ENCODE measurements at regions not wholly inside any gene's neighbourhood (a gene's known extent, or its start where the extent isn't known, plus 50 kb on each side); places are given as distances from the start of the nearest gene placed in this dataset.
"Not testable (repeated sequence)": the region's sequence is repeated elsewhere in the genome, so short reads cannot be mapped to it uniquely, and the experiment has no call there.

GRCh38 chr5:162939991-162940390 lies 497.4 kb upstream of the CCNG1 start:
- Histone ChIP-seq H3K27ac (ENCODE audit: insufficient read depth, low read length) (no peak overlapping the region), H2AFZ (ENCODE audit: low read length) (no peak overlapping the region), H3K4me3 (replicated peaks in 1 of 4; ENCODE audit: control extremely low read depth in 1 of 4, insufficient read depth in 1 of 4, low read depth in 3 of 4, low read length in 4 of 4) (no peak overlapping the region), H3K4me1 (ENCODE audit: control insufficient read depth, extremely low read depth, insufficient read depth, low read length) (no peaks in the 10 kb centered on the region), H3K9ac (ENCODE audit: insufficient read depth, low read length) (no peak overlapping the region), H3K27me3 (ENCODE audit: control insufficient read depth, insufficient read depth, low read length) (no peaks in the 10 kb centered on the region), H4K20me1 (ENCODE audit: control insufficient read depth, extremely low read depth, insufficient read depth, low read length) (no peaks in the 10 kb centered on the region), H3K9me3 (ENCODE audit: control insufficient read depth, insufficient read depth, low read depth, low read length) (no peaks in the 10 kb centered on the region), H3K79me2 (ENCODE audit: control insufficient read depth, insufficient read depth, low read length) (no peaks in the 10 kb centered on the region), H3K4me2 (ENCODE audit: extremely low read depth, insufficient read depth, low read length) (no peak overlapping the region), H3K36me3 (ENCODE audit: control insufficient read depth, insufficient read depth, low read length) (no peaks in the 10 kb centered on the region)
- no peak for TF ChIP-seq EZH2 (IDR thresholded peaks at IDR 0.05; ENCODE audit: low read length, missing control alignments)
- TF ChIP-seq, protein P1, sequence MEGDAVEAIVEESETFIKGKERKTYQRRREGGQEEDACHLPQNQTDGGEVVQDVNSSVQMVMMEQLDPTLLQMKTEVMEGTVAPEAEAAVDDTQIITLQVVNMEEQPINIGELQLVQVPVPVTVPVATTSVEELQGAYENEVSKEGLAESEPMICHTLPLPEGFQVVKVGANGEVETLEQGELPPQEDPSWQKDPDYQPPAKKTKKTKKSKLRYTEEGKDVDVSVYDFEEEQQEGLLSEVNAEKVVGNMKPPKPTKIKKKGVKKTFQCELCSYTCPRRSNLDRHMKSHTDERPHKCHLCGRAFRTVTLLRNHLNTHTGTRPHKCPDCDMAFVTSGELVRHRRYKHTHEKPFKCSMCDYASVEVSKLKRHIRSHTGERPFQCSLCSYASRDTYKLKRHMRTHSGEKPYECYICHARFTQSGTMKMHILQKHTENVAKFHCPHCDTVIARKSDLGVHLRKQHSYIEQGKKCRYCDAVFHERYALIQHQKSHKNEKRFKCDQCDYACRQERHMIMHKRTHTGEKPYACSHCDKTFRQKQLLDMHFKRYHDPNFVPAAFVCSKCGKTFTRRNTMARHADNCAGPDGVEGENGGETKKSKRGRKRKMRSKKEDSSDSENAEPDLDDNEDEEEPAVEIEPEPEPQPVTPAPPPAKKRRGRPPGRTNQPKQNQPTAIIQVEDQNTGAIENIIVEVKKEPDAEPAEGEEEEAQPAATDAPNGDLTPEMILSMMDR (conservative IDR thresholded peaks at IDR 0.05 in 1 of 2, IDR thresholded peaks at IDR 0.05 in 1 of 2; ENCODE audit: low read depth in 1 of 2, low read length in 2 of 2) = no peak
- DNase-seq (ENCODE audit: low read depth in 2 of 2) = no peak

DNA sequence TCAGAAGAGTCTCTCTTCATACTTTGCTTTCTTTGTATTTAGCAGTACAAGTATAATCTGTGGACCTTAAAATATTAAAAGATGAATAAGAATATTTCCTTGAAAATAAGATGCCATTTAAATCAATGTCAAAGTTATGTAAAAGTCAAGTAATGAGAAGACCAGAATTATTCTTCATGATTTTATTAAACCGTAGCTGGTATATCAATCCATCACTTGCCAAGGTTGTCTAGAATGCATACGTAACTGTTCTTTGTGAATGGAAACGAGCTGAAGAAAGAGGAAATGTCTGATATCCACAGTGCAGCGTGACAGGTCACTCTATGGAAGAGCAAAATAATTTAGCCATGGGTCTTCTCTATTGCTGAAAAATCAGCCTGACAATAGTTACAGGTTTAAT lies 488.7 kb upstream of the CCNG1 start:
- Histone ChIP-seq H3K9ac (ENCODE audit: insufficient read depth, low read length) (no peak overlapping the region), H4K20me1 (ENCODE audit: control insufficient read depth, extremely low read depth, insufficient read depth, low read length) (no peaks in the 10 kb centered on the region), H3K9me3 (ENCODE audit: control insufficient read depth, insufficient read depth, low read depth, low read length) (no peaks in the 10 kb centered on the region), H2AFZ (ENCODE audit: low read length) (no peak overlapping the region), H3K36me3 (ENCODE audit: control insufficient read depth, insufficient read depth, low read length) (no peaks in the 10 kb centered on the region), H3K4me2 (ENCODE audit: extremely low read depth, insufficient read depth, low read length) (no peak overlapping the region), H3K27ac (ENCODE audit: insufficient read depth, low read length) (no peak overlapping the region), H3K79me2 (ENCODE audit: control insufficient read depth, insufficient read depth, low read length) (no peaks in the 10 kb centered on the region), H3K4me3 (replicated peaks in 1 of 4; ENCODE audit: control extremely low read depth in 1 of 4, insufficient read depth in 1 of 4, low read depth in 3 of 4, low read length in 4 of 4) (no peak overlapping the region), H3K4me1 (ENCODE audit: control insufficient read depth, extremely low read depth, insufficient read depth, low read length) (no peaks in the 10 kb centered on the region), H3K27me3 (ENCODE audit: control insufficient read depth, insufficient read depth, low read length) (no peaks in the 10 kb centered on the region)
- TF ChIP-seq, protein P1 (conservative IDR thresholded peaks at IDR 0.05 in 1 of 2, IDR thresholded peaks at IDR 0.05 in 1 of 2; ENCODE audit: low read depth in 1 of 2, low read length in 2 of 2) = no peak
- no peak for TF ChIP-seq EZH2 (IDR thresholded peaks at IDR 0.05; ENCODE audit: low read length, missing control alignments)
- DNase-seq (ENCODE audit: low read depth in 2 of 2) = no peak

GRCh38 chr5:162956570-162956969 lies 480.8 kb upstream of the CCNG1 start:
- Histone ChIP-seq H3K4me2 (ENCODE audit: extremely low read depth, insufficient read depth, low read length) (no peak overlapping the region), H3K9ac (ENCODE audit: insufficient read depth, low read length) (no peak overlapping the region)

DNA sequence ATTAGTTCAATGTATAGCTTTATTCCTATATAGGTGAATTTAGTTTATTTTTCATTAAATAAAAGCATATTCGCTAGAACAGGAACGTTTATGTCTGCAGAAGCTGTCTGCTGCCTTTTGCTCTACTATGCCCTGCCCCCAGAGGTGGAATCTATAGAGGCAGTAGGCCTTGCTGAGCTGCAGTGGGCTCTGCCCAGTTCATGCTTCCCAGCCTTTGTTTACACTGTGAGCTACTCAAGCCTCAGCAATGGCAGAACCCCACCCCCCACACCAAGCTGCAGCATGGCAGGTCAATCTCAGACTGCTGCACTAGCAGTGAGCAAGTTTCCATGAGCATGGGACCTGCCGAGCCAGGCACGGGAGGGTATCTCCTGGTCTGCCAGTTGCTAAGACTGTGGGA lies 473.3 kb upstream of the CCNG1 start:
- not testable (repeated sequence) for H3K4me3 ChIP-seq (replicated peaks in 1 of 4; ENCODE audit: control extremely low read depth in 1 of 4, insufficient read depth in 1 of 4, low read depth in 3 of 4, low read length in 4 of 4); H3K9ac ChIP-seq (ENCODE audit: insufficient read depth, low read length); H3K36me3 ChIP-seq (ENCODE audit: control insufficient read depth, insufficient read depth, low read length); H3K4me2 ChIP-seq (ENCODE audit: extremely low read depth, insufficient read depth, low read length); H3K79me2 ChIP-seq (ENCODE audit: control insufficient read depth, insufficient read depth, low read length); H4K20me1 ChIP-seq (ENCODE audit: control insufficient read depth, extremely low read depth, insufficient read depth, low read length); H3K4me1 ChIP-seq (ENCODE audit: control insufficient read depth, extremely low read depth, insufficient read depth, low read length); H3K27ac ChIP-seq (ENCODE audit: insufficient read depth, low read length); DNase-seq (ENCODE audit: low read depth in 2 of 2); H3K9me3 ChIP-seq (ENCODE audit: control insufficient read depth, insufficient read depth, low read depth, low read length); H3K27me3 ChIP-seq (ENCODE audit: control insufficient read depth, insufficient read depth, low read length); H2AFZ ChIP-seq (ENCODE audit: low read length)

More at GRCh38 chr5:162956570-162956969, 480.8 kb upstream of the CCNG1 start:
- H3K27ac ChIP-seq (ENCODE audit: insufficient read depth, low read length) = no peak overlapping the region
- no peak overlapping the region for H2AFZ ChIP-seq (ENCODE audit: low read length)
- no peaks in the 10 kb centered on the region for H3K4me1 ChIP-seq (ENCODE audit: control insufficient read depth, extremely low read depth, insufficient read depth, low read length)
- no peaks in the 10 kb centered on the region for H3K79me2 ChIP-seq (ENCODE audit: control insufficient read depth, insufficient read depth, low read length)
- no peaks in the 10 kb centered on the region for H3K9me3 ChIP-seq (ENCODE audit: control insufficient read depth, insufficient read depth, low read depth, low read length)
- no peak for DNase-seq (ENCODE audit: low read depth in 2 of 2)
- no peak overlapping the region for H3K4me3 ChIP-seq (replicated peaks in 1 of 4; ENCODE audit: control extremely low read depth in 1 of 4, insufficient read depth in 1 of 4, low read depth in 3 of 4, low read length in 4 of 4)
- H4K20me1 ChIP-seq (ENCODE audit: control insufficient read depth, extremely low read depth, insufficient read depth, low read length) = no peaks in the 10 kb centered on the region
- H3K36me3 ChIP-seq (ENCODE audit: control insufficient read depth, insufficient read depth, low read length) = no peaks in the 10 kb centered on the region
- TF ChIP-seq EZH2 (IDR thresholded peaks at IDR 0.05; ENCODE audit: low read length, missing control alignments) = no peak
- TF ChIP-seq, protein P1 (conservative IDR thresholded peaks at IDR 0.05 in 1 of 2, IDR thresholded peaks at IDR 0.05 in 1 of 2; ENCODE audit: low read depth in 1 of 2, low read length in 2 of 2) = no peak
- H3K27me3 ChIP-seq (ENCODE audit: control insufficient read depth, insufficient read depth, low read length) = no peaks in the 10 kb centered on the region
